OCI-LY7 (cell line): ENCODE measurements at regions not wholly inside any gene's neighbourhood (a gene's known extent, or its start where the extent isn't known, plus 50 kb on each side); places are given as distances from the start of the nearest gene placed in this dataset.

Experiments used
- EZH2phosphoT487 ChIP-seq: fragments of 200-600 bp; sonication (generic); IDR thresholded peaks from 2 replicates; pipeline ENCODE4 v1.6.1; 2018; ENCODE audit warnings: low read depth, borderline replicate concordance, mild to moderate bottlenecking, mixed run types, antibody characterized with exemption, low read length, moderate library complexity, mixed read lengths
- TF ChIP-seq, protein P1 (sequence below): fragments of 200-600 bp; sonication (generic); conservative IDR thresholded peaks from 2 replicates; pipeline ENCODE4 v1.5.1; 2014; ENCODE audit warnings: mild to moderate bottlenecking, antibody characterized with exemption, low read length, moderate library complexity, mixed read lengths

DNA sequence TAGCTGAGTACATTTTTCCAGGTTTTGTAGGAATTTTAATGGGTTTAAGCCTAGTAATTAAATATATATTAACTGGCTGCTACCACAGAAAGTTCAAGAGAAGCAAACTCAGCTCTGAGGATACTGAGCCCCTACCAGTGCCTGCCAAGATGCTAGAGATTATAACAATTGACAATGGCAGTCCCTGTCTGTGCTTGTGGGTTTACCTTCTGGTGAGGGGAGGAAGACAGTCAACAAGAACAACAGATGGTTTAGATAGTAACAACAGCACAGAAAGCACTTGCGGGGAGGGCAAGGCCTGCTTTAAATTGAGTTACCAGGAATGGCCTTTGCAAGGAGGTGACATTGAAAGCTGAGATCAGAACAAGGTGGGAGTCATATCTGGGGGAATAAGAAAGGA, 56.6 kb upstream of the ARHGEF3 start:
- TF ChIP-seq, protein P1, sequence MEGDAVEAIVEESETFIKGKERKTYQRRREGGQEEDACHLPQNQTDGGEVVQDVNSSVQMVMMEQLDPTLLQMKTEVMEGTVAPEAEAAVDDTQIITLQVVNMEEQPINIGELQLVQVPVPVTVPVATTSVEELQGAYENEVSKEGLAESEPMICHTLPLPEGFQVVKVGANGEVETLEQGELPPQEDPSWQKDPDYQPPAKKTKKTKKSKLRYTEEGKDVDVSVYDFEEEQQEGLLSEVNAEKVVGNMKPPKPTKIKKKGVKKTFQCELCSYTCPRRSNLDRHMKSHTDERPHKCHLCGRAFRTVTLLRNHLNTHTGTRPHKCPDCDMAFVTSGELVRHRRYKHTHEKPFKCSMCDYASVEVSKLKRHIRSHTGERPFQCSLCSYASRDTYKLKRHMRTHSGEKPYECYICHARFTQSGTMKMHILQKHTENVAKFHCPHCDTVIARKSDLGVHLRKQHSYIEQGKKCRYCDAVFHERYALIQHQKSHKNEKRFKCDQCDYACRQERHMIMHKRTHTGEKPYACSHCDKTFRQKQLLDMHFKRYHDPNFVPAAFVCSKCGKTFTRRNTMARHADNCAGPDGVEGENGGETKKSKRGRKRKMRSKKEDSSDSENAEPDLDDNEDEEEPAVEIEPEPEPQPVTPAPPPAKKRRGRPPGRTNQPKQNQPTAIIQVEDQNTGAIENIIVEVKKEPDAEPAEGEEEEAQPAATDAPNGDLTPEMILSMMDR = no peak
- no peak for TF ChIP-seq EZH2phosphoT487
